ENCODE measurements at regions not wholly inside any gene's neighbourhood (a gene's known extent, or its start where the extent isn't known, plus 50 kb on each side); places are given as distances from the start of the nearest gene placed in this dataset.

GRCh38 chr7:152502813-152503790, 67.3 kb upstream of the KMT2C start:
- TF ChIP-seq CTCF (IDR thresholded peaks at IDR 0.05) (no peak), EZH2 (IDR thresholded peaks at IDR 0.05; ENCODE audit: borderline replicate concordance, insufficient read depth, low read depth, low read length, poor library complexity, severe bottlenecking) (no peak)

Data from B cell (primary cell).